OCI-LY3 (cell line): ENCODE measurements at regions not wholly inside any gene's neighbourhood (a gene's known extent, or its start where the extent isn't known, plus 50 kb on each side); places are given as distances from the start of the nearest gene placed in this dataset.

Experiments
- EZH2phosphoT487 ChIP-seq: fragments of 200-600 bp; shearing (Covaris generic); IDR thresholded peaks from 2 replicates; pipeline ENCODE4 v1.6.1; 2018; ENCODE audit warnings: antibody characterized with exemption, mixed run types, low read depth
- TF ChIP-seq, protein P1 (sequence below): fragments of 200-600, 300-600 bp; sonication (generic); IDR thresholded peaks from 2 replicates; pipeline ENCODE4 v1.5.1; 2014; ENCODE audit warnings: antibody characterized with exemption, low read length, low read depth

DNA sequence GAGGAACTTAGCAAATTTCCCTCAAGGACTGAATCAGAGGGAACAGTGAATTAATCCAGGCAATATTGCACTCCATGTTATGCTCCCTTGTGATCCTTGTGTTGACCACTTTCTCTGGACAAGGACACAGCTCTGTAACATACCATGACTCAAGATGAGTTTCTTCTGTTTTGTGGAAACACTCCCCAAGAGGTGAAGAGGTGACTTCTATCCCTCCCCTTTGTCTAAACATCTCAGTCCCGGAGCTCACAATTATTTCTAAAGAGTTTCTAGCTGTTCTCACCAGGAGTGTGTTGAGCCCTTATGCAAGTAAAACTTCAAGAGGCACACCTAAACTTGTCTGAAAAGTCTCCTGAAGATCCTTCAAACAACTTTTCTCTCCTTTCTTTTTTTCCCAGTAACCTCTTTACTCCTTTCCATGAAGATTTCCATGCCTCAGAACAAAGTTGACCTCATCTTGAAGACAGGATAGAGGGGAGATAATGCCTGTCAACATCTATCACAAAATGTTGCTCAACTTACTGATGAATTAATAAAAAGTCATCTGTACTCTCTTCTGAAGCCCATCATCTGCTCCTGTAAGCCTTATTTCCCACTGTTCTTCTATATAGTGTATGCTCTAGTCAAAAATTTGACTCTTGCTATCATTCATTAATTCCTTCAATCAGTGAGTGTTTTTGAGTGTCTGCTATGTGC, 429.1 kb downstream of the SPRY1 start:
- TF ChIP-seq, protein P1, sequence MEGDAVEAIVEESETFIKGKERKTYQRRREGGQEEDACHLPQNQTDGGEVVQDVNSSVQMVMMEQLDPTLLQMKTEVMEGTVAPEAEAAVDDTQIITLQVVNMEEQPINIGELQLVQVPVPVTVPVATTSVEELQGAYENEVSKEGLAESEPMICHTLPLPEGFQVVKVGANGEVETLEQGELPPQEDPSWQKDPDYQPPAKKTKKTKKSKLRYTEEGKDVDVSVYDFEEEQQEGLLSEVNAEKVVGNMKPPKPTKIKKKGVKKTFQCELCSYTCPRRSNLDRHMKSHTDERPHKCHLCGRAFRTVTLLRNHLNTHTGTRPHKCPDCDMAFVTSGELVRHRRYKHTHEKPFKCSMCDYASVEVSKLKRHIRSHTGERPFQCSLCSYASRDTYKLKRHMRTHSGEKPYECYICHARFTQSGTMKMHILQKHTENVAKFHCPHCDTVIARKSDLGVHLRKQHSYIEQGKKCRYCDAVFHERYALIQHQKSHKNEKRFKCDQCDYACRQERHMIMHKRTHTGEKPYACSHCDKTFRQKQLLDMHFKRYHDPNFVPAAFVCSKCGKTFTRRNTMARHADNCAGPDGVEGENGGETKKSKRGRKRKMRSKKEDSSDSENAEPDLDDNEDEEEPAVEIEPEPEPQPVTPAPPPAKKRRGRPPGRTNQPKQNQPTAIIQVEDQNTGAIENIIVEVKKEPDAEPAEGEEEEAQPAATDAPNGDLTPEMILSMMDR, result no peak
- no peak for TF ChIP-seq EZH2phosphoT487
